K562 (cell line): ENCODE measurements at regions not wholly inside any gene's neighbourhood (a gene's known extent, or its start where the extent isn't known, plus 50 kb on each side); places are given as distances from the start of the nearest gene placed in this dataset.

Experiments
- ATAC-seq: fragments of 200-7000 bp; cut with Tn5 transposase; 3 replicates; pipeline ENCODE4 v1.9.1; 2020; ENCODE audit warnings: moderate library complexity
- BruUV-seq: library from RNA; stranded (reverse); fragments of 400-500 nt; replicated peaks from 2 replicates; lab custom pipeline; 2021; lab: Mats Ljungman, UMichigan
- CTCF ChIA-PET: fragments of 300-600 bp; formaldehyde crosslinking; extraction: SDS; loops from one replicate; lab custom pipeline; 2021; ENCODE audit warnings: low intra/inter-chr PET ratio; lab: Yijun Ruan, JAX
- POLR2A ChIA-PET: fragments of 300-600, 350-650 bp; sonication (Branson Sonifier 250); formaldehyde crosslinking; extraction: SDS; loops from one replicate; lab custom pipeline; 2021; ENCODE audit warnings: antibody characterized with exemption, inconsistent platforms; lab: Yijun Ruan, JAX
- DNase-seq, 4 experiments: peaks; one replicate each; pipeline versions ENCODE4 v3.0.0 to v3.0.0-alpha.2; 2011 to 2018; ENCODE audit warnings: low spot score in 3 of 4, mixed read lengths in 3 of 4; ENCODE audit errors: extremely low read depth in 1 of 4
- FAIRE-seq: peaks from 2 replicates; lab custom pipeline; 2011; peaks lifted over from hg19 to GRCh38; lab: Jason Lieb, UNC
- H2AFZ ChIP-seq: 2 replicates; pipeline ENCODE4 v1.6.0; 2011; ENCODE audit warnings: low read depth, low read length, control low read depth, inconsistent platforms
- H3K27ac ChIP-seq: fragments of 200-600 bp; 3 replicates; pipeline ENCODE4 v1.8.0; 2011; ENCODE audit warnings: low read depth, mild to moderate bottlenecking, control low read depth, inconsistent platforms, low read length, moderate library complexity, mixed read lengths; ENCODE audit errors: extremely low read depth
- H3K27me3 ChIP-seq, 2 experiments: fragments of 300-600 bp in 1 of 2; 2 replicates in 1 of 2; 3 replicates in 1 of 2; pipeline versions ENCODE4 v1.6.0 to v1.8.0; 2011; ENCODE audit warnings: inconsistent platforms in 2 of 2, low read length in 2 of 2, mild to moderate bottlenecking in 1 of 2, mixed read lengths in 1 of 2, moderate library complexity in 1 of 2; ENCODE audit not compliant: control insufficient read depth in 2 of 2, insufficient read depth in 2 of 2
- H3K36me3 ChIP-seq: fragments of 300-600 bp; 3 replicates; pipeline ENCODE4 v1.8.0; 2011; ENCODE audit warnings: mild to moderate bottlenecking, low read length, inconsistent platforms; ENCODE audit not compliant: control insufficient read depth, insufficient read depth
- H3K4me1 ChIP-seq, 2 experiments: fragments of 200-600 bp in 1 of 2; replicated peaks in 1 of 2; 2 replicates in 1 of 2; 3 replicates in 1 of 2; pipeline versions ENCODE4 v1.5.1 to v1.8.0; 2011; ENCODE audit warnings: inconsistent platforms in 2 of 2, low read length in 2 of 2, mild to moderate bottlenecking in 1 of 2, mixed read lengths in 1 of 2, moderate library complexity in 1 of 2; ENCODE audit not compliant: control insufficient read depth in 2 of 2, insufficient read depth in 2 of 2
- H3K4me2 ChIP-seq: 2 replicates; pipeline ENCODE4 v1.6.1; 2011; ENCODE audit warnings: low read length, control low read depth, inconsistent platforms, mixed read lengths; ENCODE audit not compliant: insufficient read depth
- H3K4me3 ChIP-seq: fragments of 200-600 bp; sonication (generic), shearing (Covaris generic); 2 replicates; pipeline ENCODE4 v1.5.1; 2016; ENCODE audit warnings: control low read depth, inconsistent platforms
- H3K79me2 ChIP-seq: fragments of 200-600 bp; 3 replicates; pipeline ENCODE4 v1.8.0; 2011; ENCODE audit warnings: low read length, inconsistent platforms; ENCODE audit not compliant: control insufficient read depth, insufficient read depth
- H3K9ac ChIP-seq, 2 experiments: 2 replicates each; pipeline versions ENCODE4 v1.6.0 to v1.6.1; 2011; ENCODE audit warnings: low read depth in 2 of 2, low read length in 2 of 2, control low read depth in 1 of 2, inconsistent platforms in 1 of 2, mild to moderate bottlenecking in 1 of 2, mixed read lengths in 1 of 2; ENCODE audit not compliant: insufficient read depth in 1 of 2
- H3K9me1 ChIP-seq: one replicate; pipeline ENCODE4 v1.6.0; 2011; ENCODE audit warnings: inconsistent platforms, mild to moderate bottlenecking, low read length, moderate library complexity; ENCODE audit not compliant: control insufficient read depth, insufficient read depth
- H3K9me3 ChIP-seq: replicated peaks from 2 replicates; pipeline ENCODE4 v1.5.1; 2011; ENCODE audit warnings: low read depth, low read length, inconsistent platforms; ENCODE audit not compliant: control insufficient read depth, insufficient read depth
- H4K20me1 ChIP-seq: replicated peaks from 2 replicates; pipeline ENCODE4 v1.6.1; 2011; ENCODE audit warnings: low read length, inconsistent platforms, mixed read lengths; ENCODE audit not compliant: control insufficient read depth, insufficient read depth
- EGR1 ChIP-seq: fragments of 450-650 bp; conservative IDR thresholded peaks from 2 replicates; pipeline ENCODE4 v1.6.1; 2017; ENCODE audit warnings: mild to moderate bottlenecking
- ELF4 ChIP-seq: fragments of 450-650 bp; formaldehyde crosslinking; IDR thresholded peaks from 2 replicates; pipeline ENCODE4 v1.4.0; 2022; ENCODE audit warnings: missing genetic modification characterization
- HDAC3 ChIP-seq: fragments of 450-650 bp; IDR thresholded peaks from 2 replicates; pipeline ENCODE4 v1.6.1; 2018; ENCODE audit warnings: borderline replicate concordance, mild to moderate bottlenecking, moderate library complexity; ENCODE audit not compliant: partially characterized antibody
- NR1H2 ChIP-seq: sonication (generic); formaldehyde crosslinking; IDR thresholded peaks from 2 replicates; pipeline ENCODE4 v1.4.0; 2020; ENCODE audit warnings: mild to moderate bottlenecking, missing genetic modification reagents
- RBM17 ChIP-seq: fragments of 200-400 bp; formaldehyde crosslinking; IDR thresholded peaks from 2 replicates; pipeline ENCODE4 v1.6.1; 2017; ENCODE audit warnings: low read depth, mild to moderate bottlenecking, low read length, borderline replicate concordance
- SIRT6 ChIP-seq: IDR thresholded peaks from one replicate; pipeline ENCODE4 v1.6.1; 2012; ENCODE audit warnings: low read depth, mild to moderate bottlenecking, control low read depth, inconsistent platforms, low read length, moderate library complexity
- TAL1 ChIP-seq: fragments of 450-650 bp; IDR thresholded peaks from 2 replicates; pipeline ENCODE4 v1.6.1; 2016; ENCODE audit warnings: mild to moderate bottlenecking
- TEAD1 ChIP-seq, 2 experiments: fragments of 450-650 bp in 1 of 2; sonication (generic) in 1 of 2; formaldehyde crosslinking; IDR thresholded peaks; 2 replicates each; pipeline versions ENCODE4 v1.4.0 to v1.8.0; 2020 to 2022; ENCODE audit warnings: mild to moderate bottlenecking in 2 of 2, missing genetic modification reagents in 1 of 2
- ZNF274 ChIP-seq: IDR thresholded peaks from 2 replicates; pipeline ENCODE4 v1.6.1; 2011; ENCODE audit warnings: low read depth, mild to moderate bottlenecking, low read length, moderate library complexity, borderline replicate concordance
- ZNF696 ChIP-seq: fragments of 250-450 bp; sonication (Bioruptor Pico); conservative IDR thresholded peaks from 2 replicates; pipeline ENCODE4 v1.4.0; 2020; ENCODE audit warnings: mild to moderate bottlenecking, moderate library complexity
- in situ Hi-C: fragments of 300-500 bp; cut with MboI; formaldehyde crosslinking; loops from 4 replicates; pipeline ENCODE4 v1.15.0; 2018; ENCODE audit warnings: inconsistent platforms, mixed read lengths
- intact Hi-C: fragments of 100-400 bp; cut with micrococcal nuclease; formaldehyde crosslinking; loops from 2 replicates; pipeline ENCODE4 v1.14.2; 2022
- TF ChIP-seq, protein P1 (sequence below), 2 experiments: fragments of 450-650 bp in 1 of 2; sonication (generic) in 1 of 2; formaldehyde crosslinking in 1 of 2; IDR thresholded peaks in 1 of 2; conservative IDR thresholded peaks in 1 of 2; 2 replicates each; pipeline versions ENCODE4 v1.6.1 to v1.8.1; 2016 to 2023; ENCODE audit warnings: mild to moderate bottlenecking in 2 of 2, moderate library complexity in 2 of 2, inconsistent platforms in 1 of 2, missing genetic modification reagents in 1 of 2
- TF ChIP-seq, protein P2 (sequence below): sonication (generic); formaldehyde crosslinking; IDR thresholded peaks from 2 replicates; pipeline ENCODE4 v1.8.0; 2022; ENCODE audit warnings: mild to moderate bottlenecking, missing genetic modification reagents
- TF ChIP-seq, protein P3 (sequence below): IDR thresholded peaks from 3 replicates; pipeline ENCODE4 v1.6.1; 2011; ENCODE audit warnings: borderline replicate concordance, mild to moderate bottlenecking, moderate library complexity; ENCODE audit not compliant: insufficient read length; ENCODE audit errors: extremely low read depth

DNA sequence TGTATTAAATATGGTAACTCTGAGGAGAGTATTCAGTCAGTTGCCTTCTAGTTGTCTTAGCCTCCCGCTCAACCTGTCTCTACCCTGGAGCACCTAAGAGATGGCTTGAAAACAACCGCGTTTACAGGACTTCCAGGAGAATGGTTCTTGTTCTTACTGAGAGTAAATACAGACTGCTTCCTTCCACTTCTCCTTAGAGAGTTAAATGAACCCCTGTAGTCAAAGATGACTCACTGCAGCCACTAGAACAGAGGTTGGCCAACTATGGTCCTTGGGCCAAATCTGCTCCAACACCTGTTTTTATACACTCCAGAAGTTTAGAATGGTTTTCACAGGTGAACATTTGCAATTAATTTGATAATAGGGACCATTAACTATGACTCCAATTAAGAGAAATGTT, 60.1 kb upstream of the ASB17 start (continued):
- TF ChIP-seq, protein P1, sequence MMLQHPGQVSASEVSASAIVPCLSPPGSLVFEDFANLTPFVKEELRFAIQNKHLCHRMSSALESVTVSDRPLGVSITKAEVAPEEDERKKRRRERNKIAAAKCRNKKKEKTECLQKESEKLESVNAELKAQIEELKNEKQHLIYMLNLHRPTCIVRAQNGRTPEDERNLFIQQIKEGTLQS (IDR thresholded peaks at IDR 0.05), result no peak
- TF ChIP-seq, protein P1 (CRISPR knock-in tag; conservative IDR thresholded peaks at IDR 0.05), result no peak
- TF ChIP-seq ZNF696 (CRISPR knock-in tag), result no peak
- TF ChIP-seq, all 486 proteins: peak for 0

DNA sequence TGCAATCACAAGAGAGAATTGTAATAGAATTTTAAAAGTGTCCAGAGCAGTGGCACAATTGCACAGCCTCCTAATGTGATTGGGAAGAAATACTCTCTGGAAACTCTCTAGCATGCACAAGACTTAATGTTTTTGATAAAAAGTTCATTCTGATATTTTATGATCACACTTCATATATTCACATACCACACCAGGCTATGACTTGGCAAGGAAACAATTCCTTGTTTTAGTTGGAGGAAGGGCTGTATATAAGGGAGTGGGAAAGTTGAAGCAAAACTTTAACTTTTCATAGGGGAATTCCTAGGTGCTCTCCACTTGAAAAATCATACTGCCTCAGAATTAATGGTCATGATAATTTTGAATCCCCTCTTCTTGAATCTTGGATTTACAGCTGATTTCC, 61.5 kb upstream of the ASB17 start:
- Histone ChIP-seq H3K27ac (no peak overlapping the region), H3K9me3 (no peaks in the 10 kb centered on the region), H3K4me1 (no peaks in the 10 kb centered on the region), H3K27me3 (no peaks in the 10 kb centered on the region), H2AFZ (no peak overlapping the region), H4K20me1 (no peaks in the 10 kb centered on the region), H3K9ac (no peak overlapping the region), H3K79me2 (no peaks in the 10 kb centered on the region), H3K4me3 (no peak overlapping the region), H3K36me3 (no peaks in the 10 kb centered on the region), H3K4me2 (no peak overlapping the region), H3K9me1 (no peaks in the 10 kb centered on the region)
- POLR2A ChIA-PET, result no interaction called here
- FAIRE-seq (no peak), ATAC-seq (no peak), DNase-seq (no peak)
- TF ChIP-seq SIRT6 (no peak), ELF4 (CRISPR knock-in tag) (no peak), NR1H2 (CRISPR knock-in tag) (no peak), ZNF274 (no peak), RBM17 (no peak), ZNF696 (CRISPR knock-in tag) (no peak), TAL1 (no peak), EGR1 (no peak), TEAD1 (CRISPR knock-in tag; IDR thresholded peaks at IDR 0.05) (no peak), HDAC3 (no peak)
- TF ChIP-seq, protein P2, sequence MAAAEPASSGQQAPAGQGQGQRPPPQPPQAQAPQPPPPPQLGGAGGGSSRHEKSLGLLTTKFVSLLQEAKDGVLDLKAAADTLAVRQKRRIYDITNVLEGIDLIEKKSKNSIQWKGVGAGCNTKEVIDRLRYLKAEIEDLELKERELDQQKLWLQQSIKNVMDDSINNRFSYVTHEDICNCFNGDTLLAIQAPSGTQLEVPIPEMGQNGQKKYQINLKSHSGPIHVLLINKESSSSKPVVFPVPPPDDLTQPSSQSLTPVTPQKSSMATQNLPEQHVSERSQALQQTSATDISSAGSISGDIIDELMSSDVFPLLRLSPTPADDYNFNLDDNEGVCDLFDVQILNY, result no peak
- TF ChIP-seq, protein P3, sequence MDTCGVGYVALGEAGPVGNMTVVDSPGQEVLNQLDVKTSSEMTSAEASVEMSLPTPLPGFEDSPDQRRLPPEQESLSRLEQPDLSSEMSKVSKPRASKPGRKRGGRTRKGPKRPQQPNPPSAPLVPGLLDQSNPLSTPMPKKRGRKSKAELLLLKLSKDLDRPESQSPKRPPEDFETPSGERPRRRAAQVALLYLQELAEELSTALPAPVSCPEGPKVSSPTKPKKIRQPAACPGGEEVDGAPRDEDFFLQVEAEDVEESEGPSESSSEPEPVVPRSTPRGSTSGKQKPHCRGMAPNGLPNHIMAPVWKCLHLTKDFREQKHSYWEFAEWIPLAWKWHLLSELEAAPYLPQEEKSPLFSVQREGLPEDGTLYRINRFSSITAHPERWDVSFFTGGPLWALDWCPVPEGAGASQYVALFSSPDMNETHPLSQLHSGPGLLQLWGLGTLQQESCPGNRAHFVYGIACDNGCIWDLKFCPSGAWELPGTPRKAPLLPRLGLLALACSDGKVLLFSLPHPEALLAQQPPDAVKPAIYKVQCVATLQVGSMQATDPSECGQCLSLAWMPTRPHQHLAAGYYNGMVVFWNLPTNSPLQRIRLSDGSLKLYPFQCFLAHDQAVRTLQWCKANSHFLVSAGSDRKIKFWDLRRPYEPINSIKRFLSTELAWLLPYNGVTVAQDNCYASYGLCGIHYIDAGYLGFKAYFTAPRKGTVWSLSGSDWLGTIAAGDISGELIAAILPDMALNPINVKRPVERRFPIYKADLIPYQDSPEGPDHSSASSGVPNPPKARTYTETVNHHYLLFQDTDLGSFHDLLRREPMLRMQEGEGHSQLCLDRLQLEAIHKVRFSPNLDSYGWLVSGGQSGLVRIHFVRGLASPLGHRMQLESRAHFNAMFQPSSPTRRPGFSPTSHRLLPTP, result no peak
- CTCF ChIA-PET, result no interaction called here
- intact Hi-C loops (loop anchor here (10.0 kb wide), 1 partner anchor 161 kb away; no protein-coding TSS in a partner anchor), in situ Hi-C loops (no loop called here)
- BruUV-seq, result no TSS peak
